ENCODE measurements at regions not wholly inside any gene's neighbourhood (a gene's known extent, or its start where the extent isn't known, plus 50 kb on each side); places are given as distances from the start of the nearest gene placed in this dataset.

DNA sequence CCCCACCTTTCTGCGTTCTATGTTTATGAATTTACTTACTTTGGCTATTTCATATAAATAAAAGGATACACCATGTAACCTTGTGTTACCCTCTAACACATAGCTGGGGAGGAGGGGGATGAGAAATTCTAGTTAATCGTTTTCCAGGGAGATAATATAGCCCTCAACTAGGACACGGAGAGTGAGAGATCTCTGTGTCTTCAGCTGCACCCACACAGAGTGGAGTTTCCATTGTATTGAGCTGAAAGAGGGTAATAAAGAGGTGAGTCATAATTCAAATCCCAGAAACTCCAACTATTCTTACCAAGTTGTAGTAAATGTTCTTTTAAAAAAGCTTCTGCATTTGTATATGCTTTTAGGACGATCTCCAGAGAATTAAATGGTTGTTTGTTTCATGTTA lies 110.1 kb upstream of the SULT1C3 start:
- ATAC-seq (no peak), DNase-seq (no peak)
- intact Hi-C loops (cut with micrococcal nuclease): no loop called here

DNA sequence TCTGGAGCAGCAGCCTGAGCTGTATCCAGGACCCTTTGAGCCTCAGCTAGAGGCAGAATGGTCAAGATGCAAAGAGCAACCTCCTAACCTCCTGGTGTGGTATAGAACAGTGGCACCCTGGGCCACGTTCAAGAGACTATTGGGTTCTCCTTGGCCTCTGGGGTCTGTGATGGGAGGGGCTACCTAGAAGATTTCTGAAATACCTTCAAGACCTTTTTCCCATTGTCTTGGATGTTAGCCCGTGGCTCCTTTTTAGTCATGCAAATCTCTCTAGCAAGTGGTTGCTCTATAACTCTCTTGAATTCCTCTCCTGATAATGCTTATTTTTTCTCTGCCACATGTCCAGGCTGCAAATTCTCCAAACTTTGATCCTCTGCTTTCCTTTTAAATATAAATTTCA lies 106.3 kb upstream of the SULT1C3 start:
- intact Hi-C loops (cut with micrococcal nuclease): no loop called here
- ATAC-seq: no peak

DNA sequence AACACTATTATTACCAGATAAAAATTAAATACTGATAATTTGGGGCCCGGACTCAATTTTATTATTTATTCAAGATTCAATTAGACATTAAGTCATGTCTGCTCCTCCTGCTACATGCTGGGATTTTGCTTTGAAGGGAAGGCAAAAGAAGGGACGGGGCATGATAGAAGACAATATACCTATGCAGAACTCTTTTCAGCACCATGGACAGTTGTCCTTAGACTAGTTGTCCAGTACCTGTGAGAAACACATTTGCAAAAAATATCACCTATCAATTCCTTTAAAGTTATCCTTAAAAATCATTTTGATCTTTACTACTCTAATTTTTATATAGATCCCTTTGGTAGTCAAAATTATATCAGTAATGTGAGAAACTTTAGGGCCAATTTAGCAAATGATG lies 100.2 kb upstream of the SULT1C3 start:
- no peak for ATAC-seq
- DNase-seq: no peak
- intact Hi-C loops (cut with micrococcal nuclease): no loop called here

More for the DNA sequence above, 106.3 kb upstream of the SULT1C3 start:
- no peak for DNase-seq

DNA sequence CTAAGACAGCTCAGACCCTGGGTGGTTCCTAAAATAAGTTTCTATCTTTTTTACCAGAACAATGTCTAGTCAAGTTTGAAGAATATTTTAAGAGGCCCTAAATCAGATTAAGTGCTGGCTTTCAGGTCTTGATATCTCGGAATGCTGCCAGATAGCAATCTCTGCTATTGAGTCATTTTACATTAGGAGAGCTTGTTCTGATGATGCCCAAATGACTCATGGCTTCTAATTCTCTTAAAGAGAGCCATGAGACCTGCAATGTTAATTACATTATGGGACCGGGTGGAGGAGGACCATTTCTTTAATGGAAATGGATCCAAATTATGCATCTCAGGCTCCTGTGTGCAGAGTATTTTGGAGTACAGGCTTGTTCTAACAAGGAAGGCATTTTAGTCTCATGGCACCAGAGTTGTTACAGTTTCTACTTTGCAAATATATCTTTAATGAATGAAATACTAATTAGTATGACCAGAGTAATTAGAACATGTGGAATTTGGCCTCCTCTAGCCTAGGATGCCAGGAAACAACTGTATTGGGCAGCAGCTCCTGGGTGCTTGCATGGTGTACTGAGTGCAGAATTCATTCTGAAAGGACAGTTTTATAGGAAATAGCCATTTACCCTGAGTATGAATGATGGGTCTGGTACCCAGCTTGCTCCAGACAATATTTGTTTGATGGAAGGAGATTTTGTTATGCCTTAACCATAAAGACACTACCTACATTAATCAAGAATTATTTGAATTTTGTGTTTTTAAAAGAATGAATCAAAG lies 94.0 kb upstream of the SULT1C3 start:
- no peak for DNase-seq
- intact Hi-C loops (cut with micrococcal nuclease): no loop called here
- no peak for ATAC-seq

DNA sequence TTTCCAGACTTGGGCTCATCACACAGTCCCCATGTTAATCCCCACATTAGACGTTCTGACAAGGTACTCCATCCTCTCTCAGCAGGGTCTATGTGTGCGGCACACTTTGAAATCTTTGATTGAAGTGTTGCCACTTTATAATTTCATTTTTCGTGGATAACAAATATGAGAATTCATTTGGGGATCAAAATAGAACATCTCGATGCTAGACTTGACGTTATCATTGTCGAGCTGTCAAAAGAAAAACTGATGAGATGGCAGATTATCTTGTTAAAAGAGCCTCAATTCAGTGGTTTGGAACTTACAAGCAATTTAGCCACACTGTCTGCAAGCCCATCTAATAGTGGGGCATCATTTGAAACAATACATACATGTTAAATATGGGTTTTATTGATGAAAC lies 91.2 kb upstream of the SULT1C3 start:
- DNase-seq (no peak), ATAC-seq (no peak)
- intact Hi-C loops (cut with micrococcal nuclease): no loop called here

DNA sequence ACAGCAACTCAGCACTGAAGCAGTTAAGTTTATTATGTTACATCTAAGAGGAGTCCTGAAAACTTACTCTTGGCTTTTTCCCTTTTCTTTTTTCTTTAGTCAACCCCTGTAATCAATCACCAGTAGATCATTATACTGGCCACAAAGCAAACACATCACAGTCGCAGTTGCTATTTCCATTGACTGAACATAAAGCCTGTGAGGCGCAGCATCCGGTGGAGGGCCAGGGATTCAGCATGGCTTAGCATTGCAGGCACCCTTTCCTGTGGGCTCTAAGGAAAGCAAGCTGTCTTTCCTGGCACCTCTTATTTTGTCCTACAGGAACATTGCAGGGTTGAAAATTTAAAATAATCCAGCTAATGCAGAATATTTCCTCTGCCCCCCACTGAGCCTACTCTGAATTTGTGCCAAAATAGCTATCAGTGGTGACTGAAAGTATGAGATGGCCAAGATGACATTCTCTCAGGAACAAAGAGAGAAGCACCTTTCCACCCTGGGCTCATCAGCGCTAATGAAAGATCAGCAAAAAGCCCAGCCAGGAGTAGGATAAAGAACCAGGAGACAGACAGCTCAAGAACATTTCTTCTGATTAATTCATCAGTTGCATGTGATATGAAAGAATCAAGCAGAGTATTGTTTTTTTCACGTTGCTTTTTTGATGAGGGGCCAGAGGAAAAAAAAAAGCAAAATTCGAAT lies 85.3 kb upstream of the SULT1C3 start:
- no peak for ATAC-seq
- intact Hi-C loops (cut with micrococcal nuclease): no loop called here
- no peak for DNase-seq

DNA sequence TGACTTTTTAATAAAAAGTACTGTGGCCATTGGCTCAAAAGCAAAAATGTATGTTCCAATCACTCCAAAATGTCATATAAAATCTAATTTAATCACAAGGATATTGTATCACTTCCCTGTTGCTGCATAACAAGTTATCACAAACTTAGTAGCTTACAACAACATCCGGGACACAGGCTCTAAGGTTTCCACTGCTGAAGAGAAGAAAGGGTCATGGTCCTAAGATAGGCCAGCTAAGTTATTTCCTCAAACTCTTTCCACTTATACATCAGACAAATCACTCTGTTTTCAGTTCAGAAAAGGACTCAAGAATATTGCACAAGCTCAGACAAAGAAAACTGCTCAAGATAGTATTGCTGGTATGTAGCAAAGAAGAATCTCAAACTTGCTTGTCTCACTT lies 78.5 kb upstream of the SULT1C3 start:
- intact Hi-C loops (cut with micrococcal nuclease): no loop called here

DNA sequence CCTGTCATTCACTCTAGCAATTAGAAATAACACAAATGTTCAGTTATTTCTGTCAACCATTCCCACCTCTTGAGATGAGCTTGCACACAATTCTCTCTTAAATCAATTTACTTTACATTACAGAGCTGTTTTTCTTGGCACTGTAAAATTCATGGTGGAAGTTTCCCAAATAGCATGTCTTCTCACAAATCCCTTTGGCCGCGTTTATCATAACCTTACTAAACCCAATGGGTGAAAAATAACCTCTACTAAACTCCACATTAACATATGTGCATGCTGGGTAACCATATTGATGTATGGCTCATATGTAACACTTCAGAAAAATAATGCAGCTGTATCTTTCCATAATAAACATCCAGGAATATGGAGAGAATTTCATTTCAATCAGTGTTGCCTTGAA lies 75.5 kb upstream of the SULT1C3 start:
- no peak for DNase-seq
- intact Hi-C loops (cut with micrococcal nuclease): no loop called here
- ATAC-seq: no peak

More for the DNA sequence above, 78.5 kb upstream of the SULT1C3 start:
- DNase-seq (no peak), ATAC-seq (no peak)

DNA sequence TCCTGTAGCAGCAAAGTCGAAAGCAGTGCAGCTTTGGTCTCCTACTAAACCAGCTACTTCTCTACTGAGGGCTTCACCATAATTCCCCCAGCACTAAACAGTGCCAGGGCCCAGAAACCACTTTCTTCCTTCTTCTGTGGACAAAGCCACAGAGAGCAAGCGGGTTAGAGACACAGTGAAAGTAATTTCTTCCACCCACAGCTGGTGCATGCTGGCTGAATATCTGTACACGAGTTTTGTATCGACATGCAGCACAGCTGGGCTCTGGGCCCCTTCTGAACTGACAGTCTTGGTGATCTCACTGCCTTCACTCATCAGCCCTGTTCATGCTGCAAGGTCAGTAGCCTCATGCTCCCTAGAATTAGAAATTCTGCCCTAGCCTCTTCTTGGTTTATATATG lies 74.0 kb upstream of the SULT1C3 start:
- DNase-seq (no peak), ATAC-seq (no peak)
- intact Hi-C loops (cut with micrococcal nuclease): no loop called here

DNA sequence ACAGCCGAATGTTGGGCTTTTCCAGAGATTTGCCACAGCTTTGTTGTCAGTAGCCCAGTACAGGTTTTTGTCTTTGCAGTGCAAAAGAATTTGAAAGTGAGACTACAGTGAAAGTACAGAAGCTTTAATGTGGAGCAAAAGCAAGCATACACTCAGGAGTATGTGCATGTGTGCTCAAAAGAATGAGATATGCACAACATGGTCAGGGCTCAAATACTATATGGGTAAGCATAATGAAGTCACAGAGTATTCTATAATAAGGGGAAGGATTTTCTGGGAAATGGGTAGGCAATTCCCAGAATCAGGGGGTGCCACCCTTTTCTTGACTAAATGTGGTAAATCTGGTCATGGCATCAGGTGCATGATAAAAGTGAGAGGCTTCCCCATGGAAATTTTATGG lies 72.1 kb upstream of the SULT1C3 start:
- no peak for ATAC-seq
- no peak for DNase-seq
- intact Hi-C loops (cut with micrococcal nuclease): no loop called here

DNA sequence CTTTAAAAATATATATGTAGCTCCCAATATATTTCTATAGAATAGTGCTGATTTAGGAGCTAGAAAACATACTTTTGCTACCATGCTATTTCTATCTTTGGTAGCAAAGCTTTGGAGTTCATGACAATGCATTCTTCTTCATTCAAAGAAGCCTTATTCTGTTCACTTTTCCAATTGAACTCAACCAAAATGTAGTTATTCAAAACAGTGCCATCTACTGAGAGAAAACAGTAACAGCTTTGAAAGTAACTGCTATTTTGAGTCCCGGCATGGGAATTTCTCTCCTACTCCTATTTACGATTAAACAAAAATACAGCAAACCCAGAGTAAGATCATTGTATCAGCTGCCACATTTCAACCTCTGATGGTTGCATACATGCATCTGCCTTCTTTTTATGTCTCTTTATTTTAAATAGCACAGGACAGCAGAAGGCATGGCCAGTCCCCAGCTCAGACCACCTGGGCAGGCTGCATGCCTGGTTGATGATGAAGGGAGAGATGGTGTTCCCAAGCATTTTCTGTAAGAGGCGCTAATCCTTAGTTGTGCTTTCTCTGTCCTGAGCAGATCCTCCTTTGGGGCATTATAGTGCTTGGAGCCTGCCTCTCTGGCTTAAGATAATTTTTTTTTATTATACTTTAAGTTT lies 69.7 kb upstream of the SULT1C3 start:
- ATAC-seq (no peak), DNase-seq (no peak)
- intact Hi-C loops (cut with micrococcal nuclease): no loop called here

DNA sequence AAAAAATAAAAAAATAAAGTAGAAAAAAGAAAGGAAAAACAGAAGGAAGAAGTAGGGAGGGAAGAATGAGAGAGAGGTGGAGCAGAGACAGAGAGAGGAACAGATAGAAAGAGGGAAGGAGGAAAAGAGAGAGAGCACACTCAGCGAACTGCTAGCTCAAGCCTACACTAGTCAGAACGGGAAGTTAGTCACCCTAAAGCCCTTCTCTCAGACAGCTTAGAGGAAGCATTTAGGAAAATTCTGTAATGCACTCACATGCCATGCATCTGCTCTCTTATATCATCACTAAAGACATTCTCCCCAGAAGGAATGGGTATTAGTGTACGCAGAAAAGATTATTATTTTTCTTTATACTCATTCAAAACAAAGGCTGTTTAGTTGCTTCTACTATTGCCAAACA lies 68.1 kb upstream of the SULT1C3 start:
- intact Hi-C loops (cut with micrococcal nuclease): no loop called here
- no peak for DNase-seq
- no peak for ATAC-seq

DNA sequence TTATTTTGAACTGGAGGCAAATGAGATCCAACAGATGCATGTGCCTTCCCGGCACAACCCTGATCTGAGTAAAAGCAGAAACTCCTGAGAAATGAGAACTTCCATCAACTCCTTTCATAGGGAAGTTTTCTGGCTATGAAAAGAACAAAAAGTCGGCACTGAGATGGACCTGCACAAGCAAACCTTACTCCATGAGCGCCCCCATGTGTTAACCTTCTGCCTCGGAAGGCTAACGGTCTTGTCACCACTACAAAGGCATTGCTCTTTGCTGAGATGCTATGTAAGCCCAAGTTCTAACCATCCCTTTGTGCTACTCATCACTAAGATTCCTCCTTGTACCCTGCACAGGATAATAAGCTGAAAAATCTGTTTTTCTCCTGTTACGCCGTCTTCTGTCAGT lies 57.3 kb upstream of the SULT1C3 start:
- no peak for ATAC-seq
- intact Hi-C loops (cut with micrococcal nuclease): no loop called here
- no peak for DNase-seq

DNA sequence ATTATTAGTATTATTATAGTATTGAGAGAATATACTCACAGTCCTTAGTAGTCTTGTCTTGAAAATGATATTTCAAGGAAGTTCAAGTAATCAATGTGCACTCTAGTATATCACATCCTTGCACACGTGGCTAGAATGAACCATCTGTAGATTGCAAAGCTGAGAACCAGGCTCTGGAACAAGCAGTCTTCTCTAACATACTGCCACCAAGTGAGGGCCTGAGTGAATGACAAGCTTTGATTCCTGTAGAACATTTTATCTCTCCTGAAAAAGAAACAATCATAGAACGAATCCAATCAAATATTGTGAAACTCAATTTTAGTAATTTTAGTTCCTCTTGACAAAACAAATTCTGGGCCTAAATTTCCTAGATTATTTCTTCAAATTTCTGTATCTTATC lies 55.3 kb upstream of the SULT1C3 start:
- no peak for ATAC-seq
- no peak for DNase-seq
- intact Hi-C loops (cut with micrococcal nuclease): no loop called here

DNA sequence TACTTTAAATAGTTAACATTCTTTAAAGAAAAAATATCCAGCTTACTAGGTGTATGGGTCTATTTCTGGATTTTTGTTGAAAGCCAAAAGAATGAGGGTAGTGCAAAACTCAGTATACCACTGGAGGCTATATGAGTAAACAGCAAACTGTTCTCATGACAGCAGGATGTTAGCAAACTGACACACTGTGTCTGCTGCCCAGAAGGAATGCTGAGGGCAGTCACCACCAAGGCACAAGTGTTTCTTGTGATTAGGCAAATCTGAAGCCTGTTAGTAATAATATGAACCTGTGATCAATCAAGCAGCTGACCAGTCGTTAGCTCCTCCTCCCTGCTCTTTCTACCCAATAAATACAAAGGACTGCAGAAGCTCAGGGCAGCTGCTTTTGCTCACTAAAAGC lies 50.5 kb upstream of the SULT1C3 start:
- intact Hi-C loops (cut with micrococcal nuclease): no loop called here
- ATAC-seq (no peak), DNase-seq (no peak)
